GM06990 (cell line): ENCODE measurements at regions not wholly inside any gene's neighbourhood (a gene's known extent, or its start where the extent isn't known, plus 50 kb on each side); places are given as distances from the start of the nearest gene placed in this dataset.
A peak's percentile ranks its signal among the peaks of the same experiment; 100 is the strongest.

ENCODE experiments used
- DNase-seq: peaks from one replicate; pipeline ENCODE4 v3.0.0-alpha.2; 2011; ENCODE audit not compliant: insufficient read length; ENCODE audit errors: extremely low read depth
- H3K27me3 ChIP-seq: replicated peaks from 2 replicates; pipeline ENCODE4 v1.6.0; 2011; ENCODE audit warnings: low read length; ENCODE audit not compliant: control insufficient read depth, insufficient read depth
- H3K36me3 ChIP-seq: 2 replicates; pipeline ENCODE4 v1.5.1; 2011; ENCODE audit warnings: low read length; ENCODE audit not compliant: control insufficient read depth, insufficient read depth
- H3K4me3 ChIP-seq: replicated peaks from 2 replicates; pipeline ENCODE4 v1.5.1; 2011; ENCODE audit warnings: low read depth, mild to moderate bottlenecking, control low read depth, low read length
- TF ChIP-seq, protein P1 (sequence below): IDR thresholded peaks from 2 replicates; pipeline ENCODE4 v1.5.1; 2011; ENCODE audit warnings: low read length, control low read depth, mild to moderate bottlenecking, inconsistent platforms; ENCODE audit not compliant: insufficient read depth, poor library complexity, severe bottlenecking

GRCh38 chr20:39890697-39891096 is 798.3 kb downstream of the MAFB start:
- Histone ChIP-seq H3K4me3 (no peak overlapping the region), H3K27me3 (no peaks in the 10 kb centered on the region), H3K36me3 (no peaks in the 10 kb centered on the region)
- no peak for DNase-seq
- TF ChIP-seq, protein P1, sequence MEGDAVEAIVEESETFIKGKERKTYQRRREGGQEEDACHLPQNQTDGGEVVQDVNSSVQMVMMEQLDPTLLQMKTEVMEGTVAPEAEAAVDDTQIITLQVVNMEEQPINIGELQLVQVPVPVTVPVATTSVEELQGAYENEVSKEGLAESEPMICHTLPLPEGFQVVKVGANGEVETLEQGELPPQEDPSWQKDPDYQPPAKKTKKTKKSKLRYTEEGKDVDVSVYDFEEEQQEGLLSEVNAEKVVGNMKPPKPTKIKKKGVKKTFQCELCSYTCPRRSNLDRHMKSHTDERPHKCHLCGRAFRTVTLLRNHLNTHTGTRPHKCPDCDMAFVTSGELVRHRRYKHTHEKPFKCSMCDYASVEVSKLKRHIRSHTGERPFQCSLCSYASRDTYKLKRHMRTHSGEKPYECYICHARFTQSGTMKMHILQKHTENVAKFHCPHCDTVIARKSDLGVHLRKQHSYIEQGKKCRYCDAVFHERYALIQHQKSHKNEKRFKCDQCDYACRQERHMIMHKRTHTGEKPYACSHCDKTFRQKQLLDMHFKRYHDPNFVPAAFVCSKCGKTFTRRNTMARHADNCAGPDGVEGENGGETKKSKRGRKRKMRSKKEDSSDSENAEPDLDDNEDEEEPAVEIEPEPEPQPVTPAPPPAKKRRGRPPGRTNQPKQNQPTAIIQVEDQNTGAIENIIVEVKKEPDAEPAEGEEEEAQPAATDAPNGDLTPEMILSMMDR, result no peak

DNA sequence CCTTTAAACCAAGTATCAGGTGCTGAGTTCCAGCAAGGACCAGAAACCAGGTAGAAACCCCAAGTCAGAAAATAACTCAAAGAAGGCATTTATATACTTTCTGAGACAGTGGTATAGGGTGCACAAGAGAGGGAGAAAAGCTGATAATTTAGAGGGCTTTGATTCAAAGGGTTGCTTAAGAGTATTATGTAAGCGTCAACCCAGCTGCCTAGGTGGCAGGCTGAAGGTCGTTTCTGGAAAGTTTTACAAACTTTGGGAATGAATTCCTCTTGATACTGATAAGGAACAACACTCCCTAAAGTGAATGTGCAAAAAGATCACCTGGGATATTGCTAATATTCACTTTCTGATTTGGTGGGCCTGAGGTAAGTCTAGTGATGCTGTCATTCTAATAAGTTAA is 800.7 kb downstream of the MAFB start:
- no peak overlapping the region for H3K4me3 ChIP-seq
- H3K27me3 ChIP-seq, result no peaks in the 10 kb centered on the region
- DNase-seq, result no peak
- no peaks in the 10 kb centered on the region for H3K36me3 ChIP-seq
- TF ChIP-seq, protein P1, result no peak

DNA sequence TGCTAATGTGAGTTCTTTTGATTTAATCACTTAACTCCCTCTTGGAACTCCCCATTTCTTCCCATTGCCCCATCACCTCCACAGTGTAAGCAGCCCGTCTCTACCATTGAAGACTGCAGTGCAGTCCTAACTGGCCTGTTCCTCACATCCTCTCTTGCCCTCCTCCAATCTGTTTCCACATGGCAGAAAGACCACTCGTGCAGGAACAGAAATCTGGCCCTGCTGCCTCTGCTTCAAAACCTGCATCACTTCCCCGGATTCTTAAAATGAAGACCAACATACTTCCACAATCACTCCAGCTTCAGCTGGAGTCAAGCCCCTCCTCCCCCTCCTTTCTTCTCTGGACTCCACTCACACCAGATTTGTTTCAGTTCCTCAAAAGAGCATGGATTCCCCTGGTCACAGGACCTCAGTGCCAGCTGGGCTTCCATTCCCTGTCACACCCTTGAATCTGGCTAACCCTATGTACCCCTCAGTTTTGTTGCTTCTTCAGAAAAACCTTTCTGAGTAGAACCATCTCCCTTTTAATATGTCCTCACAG is 802.3 kb downstream of the MAFB start:
- DNase-seq, result no peak
- no peak overlapping the region for H3K4me3 ChIP-seq
- TF ChIP-seq, protein P1, result no peak
- H3K27me3 ChIP-seq, result no peaks in the 10 kb centered on the region
- no peaks in the 10 kb centered on the region for H3K36me3 ChIP-seq

DNA sequence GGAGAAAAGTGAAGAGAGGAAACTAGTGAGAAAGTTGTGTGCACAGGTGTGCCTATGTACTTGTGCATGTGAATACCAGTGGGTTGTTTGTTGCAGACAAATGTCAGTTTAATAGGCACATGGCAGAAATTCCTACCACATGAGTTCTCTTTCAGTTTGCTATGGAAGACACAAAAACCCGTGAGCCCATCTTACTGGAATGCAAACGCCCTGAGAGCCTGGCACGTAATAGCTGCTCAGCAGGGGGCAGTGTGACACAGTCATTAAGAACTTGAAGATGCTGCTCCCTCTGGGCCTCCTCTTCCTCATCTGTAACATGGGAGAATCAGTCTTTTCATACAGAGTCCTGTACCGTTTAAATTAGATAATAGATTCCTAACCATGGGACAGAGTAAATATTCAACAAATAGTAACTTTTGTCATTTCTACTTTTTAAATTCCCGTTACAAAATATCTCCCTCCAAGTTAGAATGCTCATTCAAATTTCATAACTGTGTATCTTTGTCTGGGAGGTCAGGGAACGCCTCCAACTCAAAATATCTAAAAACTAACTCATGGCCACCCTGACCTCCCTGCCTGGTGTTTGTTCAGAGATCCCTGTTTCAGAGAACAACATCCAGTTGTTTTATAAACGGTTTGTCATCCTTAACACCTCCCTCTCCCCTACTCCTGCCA is 802.9 kb downstream of the MAFB start:
- no peak overlapping the region for H3K4me3 ChIP-seq

GRCh38 chr20:39882806-39883205 is 806.2 kb downstream of the MAFB start:
- TF ChIP-seq, protein P1, result no peak
- Histone ChIP-seq H3K36me3 (no peaks in the 10 kb centered on the region), H3K27me3 (no peaks in the 10 kb centered on the region), H3K4me3 (no peak overlapping the region)
- DNase-seq, result no peak

More for the DNA sequence above, 802.9 kb downstream of the MAFB start:
- Histone ChIP-seq H3K27me3 (no peaks in the 10 kb centered on the region), H3K36me3 (no peaks in the 10 kb centered on the region)
- DNase-seq, result no peak
- TF ChIP-seq, protein P1, result peak; percentile 75
